ENCODE measurements at regions not wholly inside any gene's neighbourhood (a gene's known extent, or its start where the extent isn't known, plus 50 kb on each side); places are given as distances from the start of the nearest gene placed in this dataset.
"Not testable (repeated sequence)": the region's sequence is repeated elsewhere in the genome, so short reads cannot be mapped to it uniquely, and the experiment has no call there.

- H3K36me3 ChIP-seq (ENCODE audit: control insufficient read depth in 4 of 4, insufficient read depth in 4 of 4, low read length in 4 of 4): no peaks in the 10 kb centered on the region
- H3K4me3 ChIP-seq: no peak overlapping the region
- H3K4me1 ChIP-seq (ENCODE audit: control insufficient read depth in 5 of 5, insufficient read depth in 5 of 5, low read length in 5 of 5): peaks cover 0 to 22% (median 8%) of the 10 kb centered on the region in 5 donors
- no peaks in the 10 kb centered on the region for H3K27me3 ChIP-seq (ENCODE audit: control insufficient read depth in 3 of 3, insufficient read depth in 3 of 3, low read length in 2 of 3)
- TF ChIP-seq CTCF (IDR thresholded peaks at IDR 0.05; ENCODE audit: control extremely low read depth, extremely low read depth): no peak
- no peak overlapping the region for H3K27ac ChIP-seq (ENCODE audit: low read depth in 1 of 2, low read length in 1 of 2)
- 95 to 97% methylated on average over 5 of the region's 5 CpGs for WGBS, 2 donors
- ATAC-seq (ENCODE audit: insufficient read depth, low FRiP score): no peak
- DNase-seq: no peak
- no peak overlapping the region for H3K9ac ChIP-seq (ENCODE audit: insufficient read depth in 1 of 2, low read length in 2 of 2)
- no peaks in the 10 kb centered on the region for H3K9me3 ChIP-seq (ENCODE audit: control insufficient read depth in 4 of 4, insufficient read depth in 3 of 4, low read length in 3 of 4)
Observed at GRCh38 chr3:73150369-73151130, 89.1 kb downstream of the EBLN2 start.

GRCh38 chr3:73152571-73152970 is 91.1 kb downstream of the EBLN2 start:
- peaks cover 0 to 16% (median 8%) of the 10 kb centered on the region in 5 donors for H3K4me1 ChIP-seq (ENCODE audit: control insufficient read depth in 5 of 5, insufficient read depth in 5 of 5, low read length in 5 of 5)
- H3K9me3 ChIP-seq (ENCODE audit: control insufficient read depth in 4 of 4, insufficient read depth in 3 of 4, low read length in 3 of 4); H3K27ac ChIP-seq (ENCODE audit: low read depth in 1 of 2, low read length in 1 of 2); H3K36me3 ChIP-seq (ENCODE audit: control insufficient read depth in 4 of 4, insufficient read depth in 4 of 4, low read length in 4 of 4); DNase-seq; H3K27me3 ChIP-seq (ENCODE audit: control insufficient read depth in 3 of 3, insufficient read depth in 3 of 3, low read length in 2 of 3); H3K4me3 ChIP-seq; H3K9ac ChIP-seq (ENCODE audit: insufficient read depth in 1 of 2, low read length in 2 of 2); ATAC-seq (ENCODE audit: insufficient read depth, low FRiP score): not testable (repeated sequence)
- WGBS, 2 donors: 93 to 96% methylated on average over 22 of the region's 22 CpGs

- not testable (repeated sequence) for H3K36me3 ChIP-seq (ENCODE audit: control insufficient read depth in 4 of 4, insufficient read depth in 4 of 4, low read length in 4 of 4); H3K27me3 ChIP-seq (ENCODE audit: control insufficient read depth in 3 of 3, insufficient read depth in 3 of 3, low read length in 2 of 3); H3K9ac ChIP-seq (ENCODE audit: insufficient read depth in 1 of 2, low read length in 2 of 2); DNase-seq; ATAC-seq (ENCODE audit: insufficient read depth, low FRiP score); H3K9me3 ChIP-seq (ENCODE audit: control insufficient read depth in 4 of 4, insufficient read depth in 3 of 4, low read length in 3 of 4); H3K4me3 ChIP-seq; H3K27ac ChIP-seq (ENCODE audit: low read depth in 1 of 2, low read length in 1 of 2)
- WGBS, 2 donors: 91 to 94% methylated on average over 2 of the region's 2 CpGs
- peaks cover 0 to 11% (median 8%) of the 10 kb centered on the region in 5 donors for H3K4me1 ChIP-seq (ENCODE audit: control insufficient read depth in 5 of 5, insufficient read depth in 5 of 5, low read length in 5 of 5)
Observed at GRCh38 chr3:73153057-73153456, 91.6 kb downstream of the EBLN2 start.

- peak in 2 of 3 donors; percentile 44 to 64 for DNase-seq
- H3K36me3 ChIP-seq (ENCODE audit: control insufficient read depth in 4 of 4, insufficient read depth in 4 of 4, low read length in 4 of 4); H3K9ac ChIP-seq (ENCODE audit: insufficient read depth in 1 of 2, low read length in 2 of 2); H3K4me3 ChIP-seq; H3K9me3 ChIP-seq (ENCODE audit: control insufficient read depth in 4 of 4, insufficient read depth in 3 of 4, low read length in 3 of 4); H3K27me3 ChIP-seq (ENCODE audit: control insufficient read depth in 3 of 3, insufficient read depth in 3 of 3, low read length in 2 of 3); H3K4me1 ChIP-seq (ENCODE audit: control insufficient read depth in 5 of 5, insufficient read depth in 5 of 5, low read length in 5 of 5); H3K27ac ChIP-seq (ENCODE audit: low read depth in 1 of 2, low read length in 1 of 2); ATAC-seq (ENCODE audit: insufficient read depth, low FRiP score): not testable (repeated sequence)
- WGBS, 2 donors: 32 to 37% methylated on average over 3 of the region's 3 CpGs
Observed at GRCh38 chr3:73154261-73154660, 92.8 kb downstream of the EBLN2 start.

GRCh38 chr3:73155441-73155840 is 94.0 kb downstream of the EBLN2 start:
- H3K9me3 ChIP-seq (ENCODE audit: control insufficient read depth in 4 of 4, insufficient read depth in 3 of 4, low read length in 3 of 4); H3K4me1 ChIP-seq (ENCODE audit: control insufficient read depth in 5 of 5, insufficient read depth in 5 of 5, low read length in 5 of 5); ATAC-seq (ENCODE audit: insufficient read depth, low FRiP score); H3K9ac ChIP-seq (ENCODE audit: insufficient read depth in 1 of 2, low read length in 2 of 2); H3K27me3 ChIP-seq (ENCODE audit: control insufficient read depth in 3 of 3, insufficient read depth in 3 of 3, low read length in 2 of 3); H3K4me3 ChIP-seq; H3K36me3 ChIP-seq (ENCODE audit: control insufficient read depth in 4 of 4, insufficient read depth in 4 of 4, low read length in 4 of 4); H3K27ac ChIP-seq (ENCODE audit: low read depth in 1 of 2, low read length in 1 of 2): not testable (repeated sequence)
- DNase-seq: peak in 1 of 3 donors; percentile 21
- 84 to 86% methylated on average over 3 of the region's 3 CpGs for WGBS, 2 donors

All from lung (tissue), 11 donors.